ENCODE measurements at regions not wholly inside any gene's neighbourhood (a gene's known extent, or its start where the extent isn't known, plus 50 kb on each side); places are given as distances from the start of the nearest gene placed in this dataset.

- no peak for DNase-seq
These were observed 96.8 kb downstream of the TMEM26 start for GRCh38 chr10:61356354-61356753.

- DNase-seq, result no peak
These were observed 98.0 kb downstream of the TMEM26 start for GRCh38 chr10:61355211-61355610.

GRCh38 chr10:61354401-61354975, 98.7 kb downstream of the TMEM26 start:
- DNase-seq, result no peak

- DNase-seq, result no peak
These were observed 102.4 kb downstream of the TMEM26 start for GRCh38 chr10:61350794-61351193.

GRCh38 chr10:61350068-61350467, 103.1 kb downstream of the TMEM26 start:
- DNase-seq, result no peak

- DNase-seq, result no peak
These were observed 106.3 kb downstream of the TMEM26 start for GRCh38 chr10:61346796-61347413.

GRCh38 chr10:61343796-61344195, 109.4 kb downstream of the TMEM26 start:
- DNase-seq, result no peak

GRCh38 chr10:61342858-61343572, 110.2 kb downstream of the TMEM26 start:
- DNase-seq, result no peak

- no peak for DNase-seq
These were observed 112.2 kb downstream of the TMEM26 start for GRCh38 chr10:61341008-61341407.

- DNase-seq, result no peak
These were observed 115.0 kb downstream of the TMEM26 start for GRCh38 chr10:61338146-61338545.

GRCh38 chr10:61337741-61338140, 115.4 kb downstream of the TMEM26 start:
- DNase-seq, result no peak

- DNase-seq, result no peak
These were observed 116.3 kb downstream of the TMEM26 start for GRCh38 chr10:61336831-61337230.

GRCh38 chr10:61335359-61335758, 117.8 kb downstream of the TMEM26 start:
- no peak for DNase-seq

- no peak for DNase-seq
These were observed 120.6 kb downstream of the TMEM26 start for GRCh38 chr10:61332581-61332980.

GRCh38 chr10:61330669-61331068, 122.5 kb downstream of the TMEM26 start:
- no peak for DNase-seq

- DNase-seq, result no peak
These were observed 123.3 kb downstream of the TMEM26 start for GRCh38 chr10:61329854-61330253.

- DNase-seq, result no peak
These were observed 127.8 kb downstream of the TMEM26 start for GRCh38 chr10:61325223-61325960.

- DNase-seq, result no peak
These were observed 129.5 kb downstream of the TMEM26 start for GRCh38 chr10:61323726-61324125.

- DNase-seq, result no peak
These were observed 131.9 kb downstream of the TMEM26 start for GRCh38 chr10:61321041-61321857.

GRCh38 chr10:61320257-61320587, 133.0 kb downstream of the TMEM26 start:
- no peak for DNase-seq

- DNase-seq, result no peak
These were observed 133.6 kb downstream of the TMEM26 start for GRCh38 chr10:61319386-61320256.

GRCh38 chr10:61318429-61318828, 134.8 kb downstream of the TMEM26 start:
- DNase-seq, result no peak
